Keratinocyte (primary cell): ENCODE measurements at regions not wholly inside any gene's neighbourhood (a gene's known extent, or its start where the extent isn't known, plus 50 kb on each side); places are given as distances from the start of the nearest gene placed in this dataset.

Experiments
- DNase-seq: peaks from one replicate; pipeline ENCODE4 v3.0.0-alpha.2; 2011; ENCODE audit warnings: low read depth, missing footprints, low spot score
- FAIRE-seq: peaks from 2 replicates; lab custom pipeline; 2011; peaks lifted over from hg19 to GRCh38; lab: Jason Lieb, UNC
- H2AFZ ChIP-seq: 2 replicates; pipeline ENCODE4 v1.6.0; 2012; ENCODE audit warnings: low read length, control low read depth, inconsistent platforms; ENCODE audit not compliant: control insufficient read depth
- H3K27ac ChIP-seq: 2 replicates; pipeline ENCODE4 v1.5.1; 2011; ENCODE audit warnings: low read length; ENCODE audit not compliant: control insufficient read depth, insufficient read depth
- H3K27me3 ChIP-seq: 3 replicates; pipeline ENCODE4 v1.6.0; 2011; ENCODE audit warnings: low read length; ENCODE audit not compliant: control insufficient read depth, insufficient read depth; ENCODE audit errors: extremely low read depth
- H3K36me3 ChIP-seq, 2 experiments: 2 replicates in 1 of 2; 3 replicates in 1 of 2; pipeline ENCODE4 v1.5.1; 2011; ENCODE audit warnings: low read length in 2 of 2, mild to moderate bottlenecking in 1 of 2; ENCODE audit not compliant: control insufficient read depth in 2 of 2, insufficient read depth in 2 of 2; ENCODE audit errors: extremely low read depth in 1 of 2
- H3K4me1 ChIP-seq: 3 replicates; pipeline ENCODE4 v1.5.1; 2011; ENCODE audit warnings: low read length; ENCODE audit not compliant: control insufficient read depth, insufficient read depth; ENCODE audit errors: extremely low read depth
- H3K4me2 ChIP-seq: 3 replicates; pipeline ENCODE4 v1.6.0; 2011; ENCODE audit warnings: low read depth, low read length; ENCODE audit not compliant: control insufficient read depth, insufficient read depth; ENCODE audit errors: extremely low read depth
- H3K4me3 ChIP-seq, 3 experiments: fragments of 200-600 bp in 1 of 3; sonication (generic) in 1 of 3; 2 replicates in 2 of 3; 3 replicates in 1 of 3; pipeline ENCODE4 v1.5.1; 2011 to 2016; ENCODE audit warnings: low read length in 3 of 3, mild to moderate bottlenecking in 3 of 3, control low read depth in 2 of 3, inconsistent platforms in 1 of 3, low read depth in 1 of 3, mixed read lengths in 1 of 3, mixed run types in 1 of 3, moderate library complexity in 1 of 3; ENCODE audit not compliant: control insufficient read depth in 2 of 3, insufficient read depth in 2 of 3; ENCODE audit errors: extremely low read depth in 1 of 3
- H3K79me2 ChIP-seq: 2 replicates; pipeline ENCODE4 v1.6.0; 2012; ENCODE audit warnings: low read length; ENCODE audit not compliant: control insufficient read depth, insufficient read depth
- H3K9ac ChIP-seq: 3 replicates; pipeline ENCODE4 v1.6.0; 2011; ENCODE audit warnings: low read length; ENCODE audit not compliant: control insufficient read depth, insufficient read depth; ENCODE audit errors: extremely low read depth
- H3K9me1 ChIP-seq: 3 replicates; pipeline ENCODE4 v1.6.0; 2011; ENCODE audit warnings: low read length; ENCODE audit not compliant: control insufficient read depth, insufficient read depth; ENCODE audit errors: extremely low read depth
- H3K9me3 ChIP-seq: 2 replicates; pipeline ENCODE4 v1.5.1; 2012; ENCODE audit warnings: low read depth, low read length; ENCODE audit not compliant: control insufficient read depth
- H4K20me1 ChIP-seq: 3 replicates; pipeline ENCODE4 v1.6.0; 2011; ENCODE audit warnings: low read length; ENCODE audit not compliant: control insufficient read depth, insufficient read depth; ENCODE audit errors: extremely low read depth
- CTCF ChIP-seq, 3 experiments: IDR thresholded peaks in 1 of 3; conservative IDR thresholded peaks in 1 of 3; optimal IDR thresholded peaks in 1 of 3; 2 replicates in 2 of 3; 3 replicates in 1 of 3; pipeline versions ENCODE3 to v1.5.1; 2011; ENCODE audit warnings: low read length in 3 of 3, mild to moderate bottlenecking in 3 of 3, moderate library complexity in 2 of 3, control low read depth in 1 of 3, inconsistent platforms in 1 of 3; ENCODE audit not compliant: insufficient read depth in 2 of 3; ENCODE audit errors: extremely low read depth in 1 of 3
- EZH2 ChIP-seq: IDR thresholded peaks from one replicate; pipeline ENCODE4 v1.6.1; 2012; ENCODE audit warnings: inconsistent platforms, mild to moderate bottlenecking, low read length, moderate library complexity
- dilution Hi-C: fragments of 300-500 bp; cut with MboI; formaldehyde crosslinking; loops from one replicate; pipeline ENCODE4 v1.7.0; 2020; ENCODE audit warnings: low sequenced_read_pairs; ENCODE audit not compliant: extremely low pct_ligation_motif_present

GRCh38 chr7:106182904-106183303 lies 70.8 kb upstream of the SYPL1 start:
- Histone ChIP-seq H2AFZ (no peak overlapping the region), H3K9ac (no peak overlapping the region), H3K36me3 (no peaks in the 10 kb centered on the region), H3K27ac (no peak overlapping the region), H3K4me3 (no peak overlapping the region), H3K79me2 (no peaks in the 10 kb centered on the region), H3K9me3 (no peaks in the 10 kb centered on the region), H4K20me1 (no peaks in the 10 kb centered on the region), H3K27me3 (no peaks in the 10 kb centered on the region), H3K4me2 (no peak overlapping the region), H3K9me1 (no peaks in the 10 kb centered on the region), H3K4me1 (no peaks in the 10 kb centered on the region)
- TF ChIP-seq CTCF (optimal IDR thresholded peaks at IDR 0.05 in 1 of 3, IDR thresholded peaks at IDR 0.05 in 1 of 3, conservative IDR thresholded peaks at IDR 0.05 in 1 of 3; ENCODE audit: extremely low read depth in 1 of 3, insufficient read depth in 2 of 3, low read length in 3 of 3) (no peak), EZH2 (no peak)
- FAIRE-seq (no peak), DNase-seq (no peak)
- dilution Hi-C loops = no loop called here

- H3K9me1 ChIP-seq = no peaks in the 10 kb centered on the region
- dilution Hi-C loops = no loop called here
- no peak overlapping the region for H3K9ac ChIP-seq
- H3K27me3 ChIP-seq = no peaks in the 10 kb centered on the region
- H3K79me2 ChIP-seq = no peaks in the 10 kb centered on the region
- no peak overlapping the region for H3K4me2 ChIP-seq
- no peak for FAIRE-seq
- no peak overlapping the region for H2AFZ ChIP-seq
- H3K4me1 ChIP-seq = no peaks in the 10 kb centered on the region
- no peak overlapping the region for H3K4me3 ChIP-seq
- H3K36me3 ChIP-seq = no peaks in the 10 kb centered on the region
- TF ChIP-seq EZH2 (no peak), CTCF (optimal IDR thresholded peaks at IDR 0.05 in 1 of 3, IDR thresholded peaks at IDR 0.05 in 1 of 3, conservative IDR thresholded peaks at IDR 0.05 in 1 of 3; ENCODE audit: extremely low read depth in 1 of 3, insufficient read depth in 2 of 3, low read length in 3 of 3) (no peak)
- no peaks in the 10 kb centered on the region for H4K20me1 ChIP-seq
- no peaks in the 10 kb centered on the region for H3K9me3 ChIP-seq
- H3K27ac ChIP-seq = no peak overlapping the region
- no peak for DNase-seq
Observed at GRCh38 chr7:106181658-106182265, 69.7 kb upstream of the SYPL1 start.
